PFSK-1 (cell line): ENCODE measurements at regions not wholly inside any gene's neighbourhood (a gene's known extent, or its start where the extent isn't known, plus 50 kb on each side); places are given as distances from the start of the nearest gene placed in this dataset.

Experiments used
- FOXP2 ChIP-seq: optimal IDR thresholded peaks from 2 replicates; pipeline ENCODE3; 2011; ENCODE audit warnings: borderline replicate concordance, control low read depth, inconsistent platforms; ENCODE audit not compliant: insufficient read depth; ENCODE audit errors: extremely low read length, extremely low read depth
- POLR2AphosphoS5 ChIP-seq: IDR thresholded peaks from 2 replicates; pipeline ENCODE4 v1.6.1; 2012; ENCODE audit warnings: low read depth, mild to moderate bottlenecking, control low read depth, low read length, moderate library complexity
- SIN3A ChIP-seq: IDR thresholded peaks from 2 replicates; pipeline ENCODE4 v1.6.1; 2012; ENCODE audit warnings: mild to moderate bottlenecking, low read length, moderate library complexity, borderline replicate concordance; ENCODE audit not compliant: insufficient read depth
- TAF1 ChIP-seq: IDR thresholded peaks from 2 replicates; pipeline ENCODE4 v1.6.1; 2012; ENCODE audit warnings: low read length, control low read depth, borderline replicate concordance; ENCODE audit not compliant: insufficient read depth
- TF ChIP-seq, protein P1 (sequence below), 2 experiments: IDR thresholded peaks; 2 replicates each; pipeline versions ENCODE4 v1.6.1 to v1.8.0; 2011 to 2012; ENCODE audit warnings: low read depth in 2 of 2, low read length in 2 of 2, control low read depth in 1 of 2, inconsistent platforms in 1 of 2, mild to moderate bottlenecking in 1 of 2, moderate library complexity in 1 of 2; ENCODE audit not compliant: insufficient read depth in 1 of 2

DNA sequence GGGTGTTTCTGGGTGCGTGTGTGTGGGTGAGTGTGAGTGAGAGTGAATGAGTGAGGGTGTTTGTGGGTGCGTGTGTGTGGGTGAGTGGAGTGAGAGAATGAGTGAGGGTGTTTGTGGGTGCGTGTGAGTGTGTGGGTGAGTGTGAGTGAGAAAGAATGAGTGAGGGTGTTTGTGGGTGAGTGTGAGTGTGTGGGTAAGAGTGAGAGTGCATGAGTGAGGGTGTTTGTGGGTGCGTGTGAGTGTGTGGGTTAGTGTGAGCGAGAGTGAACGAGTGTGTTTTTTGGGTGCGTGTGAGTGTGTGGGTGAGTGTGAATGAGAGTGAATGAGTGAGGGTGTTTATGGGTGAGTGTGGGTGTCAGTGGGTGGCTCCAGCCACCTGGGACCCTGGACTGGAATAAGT is 1676.1 kb upstream of the TENM3 start:
- no peak for TF ChIP-seq FOXP2
- TF ChIP-seq SIN3A = no peak
- TF ChIP-seq, protein P1, sequence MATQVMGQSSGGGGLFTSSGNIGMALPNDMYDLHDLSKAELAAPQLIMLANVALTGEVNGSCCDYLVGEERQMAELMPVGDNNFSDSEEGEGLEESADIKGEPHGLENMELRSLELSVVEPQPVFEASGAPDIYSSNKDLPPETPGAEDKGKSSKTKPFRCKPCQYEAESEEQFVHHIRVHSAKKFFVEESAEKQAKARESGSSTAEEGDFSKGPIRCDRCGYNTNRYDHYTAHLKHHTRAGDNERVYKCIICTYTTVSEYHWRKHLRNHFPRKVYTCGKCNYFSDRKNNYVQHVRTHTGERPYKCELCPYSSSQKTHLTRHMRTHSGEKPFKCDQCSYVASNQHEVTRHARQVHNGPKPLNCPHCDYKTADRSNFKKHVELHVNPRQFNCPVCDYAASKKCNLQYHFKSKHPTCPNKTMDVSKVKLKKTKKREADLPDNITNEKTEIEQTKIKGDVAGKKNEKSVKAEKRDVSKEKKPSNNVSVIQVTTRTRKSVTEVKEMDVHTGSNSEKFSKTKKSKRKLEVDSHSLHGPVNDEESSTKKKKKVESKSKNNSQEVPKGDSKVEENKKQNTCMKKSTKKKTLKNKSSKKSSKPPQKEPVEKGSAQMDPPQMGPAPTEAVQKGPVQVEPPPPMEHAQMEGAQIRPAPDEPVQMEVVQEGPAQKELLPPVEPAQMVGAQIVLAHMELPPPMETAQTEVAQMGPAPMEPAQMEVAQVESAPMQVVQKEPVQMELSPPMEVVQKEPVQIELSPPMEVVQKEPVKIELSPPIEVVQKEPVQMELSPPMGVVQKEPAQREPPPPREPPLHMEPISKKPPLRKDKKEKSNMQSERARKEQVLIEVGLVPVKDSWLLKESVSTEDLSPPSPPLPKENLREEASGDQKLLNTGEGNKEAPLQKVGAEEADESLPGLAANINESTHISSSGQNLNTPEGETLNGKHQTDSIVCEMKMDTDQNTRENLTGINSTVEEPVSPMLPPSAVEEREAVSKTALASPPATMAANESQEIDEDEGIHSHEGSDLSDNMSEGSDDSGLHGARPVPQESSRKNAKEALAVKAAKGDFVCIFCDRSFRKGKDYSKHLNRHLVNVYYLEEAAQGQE (IDR thresholded peaks at IDR 0.05; ENCODE audit: insufficient read depth in 1 of 2, low read depth in 2 of 2, low read length in 2 of 2) = no peak
- TF ChIP-seq TAF1 = no peak
- TF ChIP-seq POLR2AphosphoS5 = no peak

DNA sequence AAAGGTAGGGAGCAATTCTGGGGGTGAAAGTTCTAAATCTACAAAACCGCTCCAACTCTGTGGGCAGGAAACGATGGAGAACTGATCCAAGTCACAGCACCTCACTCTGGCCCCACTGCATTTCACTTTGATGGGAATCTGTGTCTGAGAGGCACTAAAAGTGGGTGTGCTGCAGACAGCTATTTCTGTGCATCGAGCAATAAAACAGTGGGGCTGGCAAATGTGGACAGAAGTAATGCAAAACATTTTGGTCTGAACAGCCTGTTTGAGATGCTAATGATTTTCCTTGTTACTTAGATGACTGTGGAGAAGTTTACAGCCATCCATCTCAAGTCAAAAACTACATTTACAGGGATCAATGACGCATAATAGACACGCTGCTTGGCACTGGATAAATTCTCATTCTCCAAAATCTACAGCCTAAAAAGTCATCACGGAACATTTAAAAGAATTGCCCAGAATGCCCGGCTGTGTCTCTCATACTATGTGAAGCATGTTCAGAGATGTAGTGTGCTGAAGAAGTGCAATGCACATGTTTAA is 1671.6 kb upstream of the TENM3 start:
- no peak for TF ChIP-seq POLR2AphosphoS5
- no peak for TF ChIP-seq FOXP2
- TF ChIP-seq, protein P1 (IDR thresholded peaks at IDR 0.05; ENCODE audit: insufficient read depth in 1 of 2, low read depth in 2 of 2, low read length in 2 of 2) = no peak
- no peak for TF ChIP-seq SIN3A
- TF ChIP-seq TAF1 = no peak

DNA sequence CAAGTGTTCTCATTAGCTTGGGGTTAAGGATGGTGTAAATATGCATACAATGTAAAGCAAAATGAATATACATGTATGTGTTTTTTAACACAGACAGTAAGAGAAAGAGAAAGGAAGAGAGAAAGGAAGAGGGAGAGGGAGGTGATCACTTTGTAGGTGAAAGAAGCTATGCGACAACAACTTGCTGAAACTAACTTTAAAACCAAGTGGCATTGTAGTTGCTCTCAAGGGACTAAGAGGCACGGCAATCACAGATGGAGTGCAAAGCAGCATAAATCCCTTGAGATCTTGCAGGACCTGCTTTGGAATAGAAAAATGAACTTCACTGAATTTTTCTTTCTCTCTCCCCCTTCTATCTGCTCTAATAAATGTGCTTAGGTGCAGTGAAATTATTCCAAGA is 1665.0 kb upstream of the TENM3 start:
- TF ChIP-seq SIN3A (no peak), FOXP2 (no peak), TAF1 (no peak), POLR2AphosphoS5 (no peak)
- TF ChIP-seq, protein P1 (IDR thresholded peaks at IDR 0.05; ENCODE audit: insufficient read depth in 1 of 2, low read depth in 2 of 2, low read length in 2 of 2) = no peak

GRCh38 chr4:180581061-180581460 is 1662.1 kb upstream of the TENM3 start:
- TF ChIP-seq POLR2AphosphoS5 (no peak), TAF1 (no peak), FOXP2 (no peak), SIN3A (no peak)
- TF ChIP-seq, protein P1 (IDR thresholded peaks at IDR 0.05; ENCODE audit: insufficient read depth in 1 of 2, low read depth in 2 of 2, low read length in 2 of 2) = no peak

DNA sequence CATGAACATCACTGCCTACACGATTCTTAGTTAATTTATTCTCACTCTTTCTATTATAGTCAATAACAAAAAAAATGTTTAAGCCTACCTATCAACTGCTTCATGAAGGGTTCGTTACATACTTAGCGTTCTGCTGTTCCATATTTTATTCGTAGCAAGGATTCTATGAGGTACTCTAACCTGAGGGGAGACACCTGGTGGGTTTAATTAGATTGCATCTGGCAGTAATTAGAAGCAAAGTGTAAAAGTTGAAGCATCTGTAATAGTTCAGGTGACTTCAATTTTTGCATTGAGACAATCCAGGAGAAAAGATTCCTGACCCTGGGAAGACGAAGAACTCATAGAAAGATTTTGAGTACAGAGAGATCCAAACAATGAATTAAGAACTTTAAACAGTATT is 1655.8 kb upstream of the TENM3 start:
- no peak for TF ChIP-seq POLR2AphosphoS5
- TF ChIP-seq, protein P1 (IDR thresholded peaks at IDR 0.05; ENCODE audit: insufficient read depth in 1 of 2, low read depth in 2 of 2, low read length in 2 of 2) = no peak
- no peak for TF ChIP-seq FOXP2
- no peak for TF ChIP-seq SIN3A
- TF ChIP-seq TAF1 = no peak
